AG09319 (cell line): ENCODE measurements at regions not wholly inside any gene's neighbourhood (a gene's known extent, or its start where the extent isn't known, plus 50 kb on each side); places are given as distances from the start of the nearest gene placed in this dataset.
"Not testable (repeated sequence)": the region's sequence is repeated elsewhere in the genome, so short reads cannot be mapped to it uniquely, and the experiment has no call there.

Experiments
- DNase-seq: peaks from one replicate; pipeline ENCODE4 v3.0.0-alpha.2; 2010; ENCODE audit warnings: low read depth; ENCODE audit errors: extremely low read depth
- CTCF ChIP-seq: IDR thresholded peaks from 2 replicates; pipeline ENCODE4 v1.5.1; 2011; ENCODE audit warnings: low read depth, mild to moderate bottlenecking, inconsistent platforms, low read length, moderate library complexity

- DNase-seq: no peak
- no peak for TF ChIP-seq CTCF
These were observed 68.8 kb upstream of the BLTP1 start for GRCh38 chr4:122083351-122083750.

- no peak for DNase-seq
These were observed 69.5 kb upstream of the BLTP1 start for GRCh38 chr4:122082661-122083060.

GRCh38 chr4:122077653-122078052 is 74.5 kb upstream of the BLTP1 start:
- not testable (repeated sequence) for DNase-seq

More at GRCh38 chr4:122082661-122083060, 69.5 kb upstream of the BLTP1 start:
- no peak for TF ChIP-seq CTCF

- DNase-seq: not testable (repeated sequence)
These were observed 75.3 kb upstream of the BLTP1 start for GRCh38 chr4:122076835-122077234.

GRCh38 chr4:122073615-122074014 is 78.5 kb upstream of the BLTP1 start:
- no peak for TF ChIP-seq CTCF
- no peak for DNase-seq

- no peak for TF ChIP-seq CTCF
- no peak for DNase-seq
These were observed 86.2 kb upstream of the BLTP1 start for GRCh38 chr4:122065915-122066314.

GRCh38 chr4:122065149-122065548 is 87.0 kb upstream of the BLTP1 start:
- no peak for TF ChIP-seq CTCF
- no peak for DNase-seq

- no peak for DNase-seq
- no peak for TF ChIP-seq CTCF
These were observed 98.9 kb upstream of the BLTP1 start for GRCh38 chr4:122053186-122053585.

GRCh38 chr4:122052677-122053076 is 99.5 kb upstream of the BLTP1 start:
- DNase-seq: no peak

More at GRCh38 chr4:122052677-122053076, 99.5 kb upstream of the BLTP1 start:
- no peak for TF ChIP-seq CTCF
